H1 (cell line): ENCODE measurements at regions not wholly inside any gene's neighbourhood (a gene's known extent, or its start where the extent isn't known, plus 50 kb on each side); places are given as distances from the start of the nearest gene placed in this dataset.

Source experiments
- CTCF ChIA-PET: fragments of 300-600 bp; sonication (Branson Sonifier 250); formaldehyde crosslinking; loops from one replicate; lab custom pipeline; 2021; ENCODE audit not compliant: partially characterized antibody; lab: Charles Lee
- POLR2A ChIA-PET: fragments of 300-600 bp; sonication (Branson Sonifier 250); formaldehyde crosslinking; loops from one replicate; lab custom pipeline; 2021; ENCODE audit warnings: inconsistent platforms; ENCODE audit not compliant: partially characterized antibody; lab: Charles Lee
- DNase-seq, 2 experiments: peaks; one replicate each; pipeline versions ENCODE4 v3.0.0 to v3.0.0-alpha.2; 2010 to 2022; ENCODE audit warnings: low spot score in 2 of 2, low read depth in 1 of 2, mixed read lengths in 1 of 2
- FAIRE-seq: peaks from 2 replicates; lab custom pipeline; 2011; peaks lifted over from hg19 to GRCh38; lab: Jason Lieb, UNC
- H2AFZ ChIP-seq: 2 replicates; pipeline ENCODE4 v1.8.1; 2012; ENCODE audit warnings: low read length, inconsistent platforms
- H2AK5ac ChIP-seq: 2 replicates; pipeline ENCODE4 v1.6.1; 2013; ENCODE audit warnings: low read depth, low read length
- H2BK120ac ChIP-seq: replicated peaks from 2 replicates; pipeline ENCODE3; 2013; ENCODE audit warnings: low read depth, low read length, inconsistent platforms
- H2BK12ac ChIP-seq: 2 replicates; pipeline ENCODE4 v1.6.1; 2013; ENCODE audit warnings: low read depth, low read length
- H2BK15ac ChIP-seq: 2 replicates; pipeline ENCODE4 v1.6.1; 2013; ENCODE audit warnings: low read length
- H2BK20ac ChIP-seq: 2 replicates; pipeline ENCODE4 v1.6.1; 2013; ENCODE audit warnings: low read length
- H2BK5ac ChIP-seq: 2 replicates; pipeline ENCODE4 v1.6.1; 2013; ENCODE audit warnings: low read depth, low read length
- H3K14ac ChIP-seq: 2 replicates; pipeline ENCODE4 v1.6.1; 2013; ENCODE audit warnings: inconsistent platforms; ENCODE audit not compliant: insufficient read length
- H3K18ac ChIP-seq: 2 replicates; pipeline ENCODE4 v1.6.1; 2013; ENCODE audit warnings: low read length; ENCODE audit errors: extremely low read depth
- H3K23ac ChIP-seq: 2 replicates; pipeline ENCODE4 v1.6.1; 2013; ENCODE audit warnings: inconsistent platforms; ENCODE audit not compliant: insufficient read length
- H3K23me2 ChIP-seq: 2 replicates; pipeline ENCODE4 v1.6.1; 2013; ENCODE audit warnings: low read depth, low read length
- H3K27ac ChIP-seq: 2 replicates; pipeline ENCODE4 v1.6.1; 2011; ENCODE audit warnings: low read depth, low read length, inconsistent platforms
- H3K27me3 ChIP-seq, 4 experiments: replicated peaks in 1 of 4; 1 replicate in 1 of 4; 2 replicates in 3 of 4; pipeline versions ENCODE4 v1.6.1 to v1.8.1; 2011 to 2013; ENCODE audit warnings: low read length in 3 of 4, mild to moderate bottlenecking in 3 of 4, inconsistent platforms in 2 of 4, mixed read lengths in 2 of 4, moderate library complexity in 1 of 4; ENCODE audit not compliant: control insufficient read depth in 3 of 4, insufficient read depth in 3 of 4; ENCODE audit errors: extremely low read depth in 1 of 4
- H3K36me3 ChIP-seq, 4 experiments: 2 replicates each; pipeline versions ENCODE4 v1.6.1 to v1.8.1; 2011 to 2013; ENCODE audit warnings: mild to moderate bottlenecking in 4 of 4, low read length in 3 of 4, moderate library complexity in 2 of 4, control low read depth in 1 of 4, inconsistent platforms in 1 of 4; ENCODE audit not compliant: insufficient read depth in 4 of 4, control insufficient read depth in 2 of 4
- H3K4ac ChIP-seq: replicated peaks from 2 replicates; pipeline ENCODE3; 2013; ENCODE audit warnings: low read length, low read depth, mixed read lengths, inconsistent platforms; ENCODE audit not compliant: insufficient read length
- H3K4me1 ChIP-seq, 4 experiments: replicated peaks in 1 of 4; 1 replicate in 1 of 4; 2 replicates in 3 of 4; pipeline versions ENCODE4 v1.6.1 to v1.8.1; 2011 to 2013; ENCODE audit warnings: low read length in 3 of 4, inconsistent platforms in 2 of 4, mixed read lengths in 1 of 4; ENCODE audit not compliant: insufficient read depth in 4 of 4, control insufficient read depth in 3 of 4
- H3K4me2 ChIP-seq, 2 experiments: 2 replicates each; pipeline versions ENCODE4 v1.6.1 to v1.8.1; 2011 to 2013; ENCODE audit warnings: low read depth in 2 of 2, low read length in 2 of 2, control low read depth in 1 of 2, inconsistent platforms in 1 of 2, mild to moderate bottlenecking in 1 of 2; ENCODE audit not compliant: insufficient read depth in 1 of 2
- H3K4me3 ChIP-seq, 4 experiments: fragments of 200-600, 300-600 bp in 1 of 4; sonication (generic), shearing (Covaris generic), sonication (Bioruptor Twin) in 1 of 4; 2 replicates each; pipeline versions ENCODE4 v1.5.1 to v1.8.1; 2011 to 2016; ENCODE audit warnings: low read length in 4 of 4, low read depth in 3 of 4, control low read depth in 2 of 4, inconsistent platforms in 2 of 4, mild to moderate bottlenecking in 2 of 4, mixed read lengths in 1 of 4, moderate library complexity in 1 of 4; ENCODE audit not compliant: insufficient read depth in 2 of 4; ENCODE audit errors: extremely low read depth in 1 of 4
- H3K56ac ChIP-seq: replicated peaks from 2 replicates; pipeline ENCODE3; 2013; ENCODE audit warnings: low read depth, mild to moderate bottlenecking, mixed read lengths, low read length, inconsistent platforms; ENCODE audit not compliant: insufficient read length
- H3K79me1 ChIP-seq: 2 replicates; pipeline ENCODE4 v1.6.1; 2013; ENCODE audit warnings: low read depth, low read length, control low read depth
- H3K79me2 ChIP-seq, 2 experiments: 2 replicates each; pipeline versions ENCODE4 v1.6.1 to v1.8.1; 2012 to 2013; ENCODE audit warnings: low read length in 2 of 2, mild to moderate bottlenecking in 2 of 2, inconsistent platforms in 1 of 2; ENCODE audit not compliant: insufficient read depth in 2 of 2, control insufficient read depth in 1 of 2
- H3K9ac ChIP-seq, 4 experiments: replicated peaks in 1 of 4; 1 replicate in 1 of 4; 2 replicates in 3 of 4; pipeline versions ENCODE4 v1.6.1 to v1.8.1; 2011 to 2013; ENCODE audit warnings: low read depth in 3 of 4, low read length in 3 of 4, control low read depth in 2 of 4, mild to moderate bottlenecking in 2 of 4, moderate library complexity in 2 of 4, inconsistent platforms in 1 of 4; ENCODE audit errors: extremely low read depth in 1 of 4
- H3K9me3 ChIP-seq, 2 experiments: 2 replicates each; pipeline versions ENCODE4 v1.6.1 to v1.8.1; 2012 to 2013; ENCODE audit warnings: mild to moderate bottlenecking in 2 of 2, moderate library complexity in 2 of 2, control low read depth in 1 of 2, inconsistent platforms in 1 of 2, low read depth in 1 of 2, low read length in 1 of 2, mixed read lengths in 1 of 2; ENCODE audit not compliant: insufficient read depth in 2 of 2
- H4K20me1 ChIP-seq, 2 experiments: replicated peaks in 1 of 2; 2 replicates each; pipeline versions ENCODE3 to v1.8.1; 2011 to 2013; ENCODE audit warnings: inconsistent platforms in 2 of 2, low read length in 2 of 2, mild to moderate bottlenecking in 1 of 2; ENCODE audit not compliant: insufficient read depth in 2 of 2, control insufficient read depth in 1 of 2
- H4K5ac ChIP-seq: 2 replicates; pipeline ENCODE4 v1.6.1; 2013; ENCODE audit warnings: low read length, low read depth, mixed read lengths, inconsistent platforms; ENCODE audit not compliant: insufficient read length
- H4K8ac ChIP-seq: 2 replicates; pipeline ENCODE4 v1.8.0; 2013; ENCODE audit warnings: mild to moderate bottlenecking, moderate library complexity, low read length, inconsistent platforms; ENCODE audit not compliant: insufficient read depth; ENCODE audit errors: extremely low read depth
- H4K91ac ChIP-seq: replicated peaks from 2 replicates; pipeline ENCODE3; 2013; ENCODE audit warnings: low read length, mixed read lengths, inconsistent platforms; ENCODE audit not compliant: insufficient read length
- CHD1 ChIP-seq: IDR thresholded peaks from 2 replicates; pipeline ENCODE4 v1.6.1; 2012; ENCODE audit warnings: low read depth, low read length, improper control_type of control experiment
- WGBS, 2 experiments: shearing (Covaris generic) in 1 of 2; methylation state at CpG; one replicate each; pipeline versions ENCODE4 v1.1.6 to v1.1.7; 2013 to 2015; ENCODE audit warnings: low lambda C conversion rate in 2 of 2, mixed read lengths in 2 of 2, inconsistent platforms in 1 of 2, low coverage in 1 of 2, missing lambda C conversion rate in 1 of 2; ENCODE audit not compliant: insufficient replicate concordance in 2 of 2, insufficient coverage in 1 of 2, insufficient read length in 1 of 2; ENCODE audit errors: extremely low coverage in 1 of 2, missing lambda C conversion rate in 1 of 2; 5-methylcytosine and 5-hydroxymethylcytosine counted together

GRCh38 chr14:35964697-35965286 is 138.7 kb downstream of the BRMS1L start:
- H3K36me3 ChIP-seq = no peaks in the 10 kb centered on the region
- H3K27me3 ChIP-seq = no peaks in the 10 kb centered on the region
- no peak overlapping the region for H3K14ac ChIP-seq
- H3K23me2 ChIP-seq = no peaks in the 10 kb centered on the region
- ChIA-PET CTCF (interaction anchor here (1.0 to 1.8 kb wide), 14 partner anchors 9 to 85 kb away, joined by 3 to 7 read pairs (median 4); no protein-coding TSS in a partner anchor), POLR2A (interaction anchor here (1.2 kb wide), 1 partner anchor 24 kb away, joined by 3 read pairs; no protein-coding TSS in a partner anchor)
- H3K4me1 ChIP-seq = no peaks in the 10 kb centered on the region
- H4K20me1 ChIP-seq = no peaks in the 10 kb centered on the region
- no peak overlapping the region for H3K4me2 ChIP-seq
- H2BK120ac ChIP-seq = no peak overlapping the region
- no peak overlapping the region for H2AK5ac ChIP-seq
- H3K79me2 ChIP-seq = no peaks in the 10 kb centered on the region
- no peak for TF ChIP-seq CHD1
- H3K56ac ChIP-seq = no peak overlapping the region
- no peak overlapping the region for H2BK15ac ChIP-seq
- no peak overlapping the region for H3K27ac ChIP-seq
- H2AFZ ChIP-seq = no peak overlapping the region
- no peak overlapping the region for H2BK12ac ChIP-seq
- H3K9ac ChIP-seq = no peak overlapping the region
- no peak overlapping the region for H4K8ac ChIP-seq
- H3K79me1 ChIP-seq = no peaks in the 10 kb centered on the region
- no peak overlapping the region for H3K18ac ChIP-seq
- no peak overlapping the region for H2BK20ac ChIP-seq
- no peak overlapping the region for H2BK5ac ChIP-seq
- H4K91ac ChIP-seq = no peak overlapping the region
- WGBS, 2 experiments = 83% methylated on average over 7 of the region's 7 CpGs; no CpG with 5 or more reads in 1 of the 2 experiments
- FAIRE-seq = no peak
- H3K23ac ChIP-seq = no peak overlapping the region
- DNase-seq = no peak
- no peaks in the 10 kb centered on the region for H3K9me3 ChIP-seq
- no peak overlapping the region for H3K4ac ChIP-seq
- no peak overlapping the region for H4K5ac ChIP-seq
- H3K4me3 ChIP-seq = no peak overlapping the region
